ENCODE measurements at regions not wholly inside any gene's neighbourhood (a gene's known extent, or its start where the extent isn't known, plus 50 kb on each side); places are given as distances from the start of the nearest gene placed in this dataset.
"Not testable (repeated sequence)": the region's sequence is repeated elsewhere in the genome, so short reads cannot be mapped to it uniquely, and the experiment has no call there.

GRCh38 chr10:10038348-10038747 lies 979.3 kb upstream of the CELF2 start:
- DNase-seq (ENCODE audit: low read depth) = peak; percentile 54

DNA sequence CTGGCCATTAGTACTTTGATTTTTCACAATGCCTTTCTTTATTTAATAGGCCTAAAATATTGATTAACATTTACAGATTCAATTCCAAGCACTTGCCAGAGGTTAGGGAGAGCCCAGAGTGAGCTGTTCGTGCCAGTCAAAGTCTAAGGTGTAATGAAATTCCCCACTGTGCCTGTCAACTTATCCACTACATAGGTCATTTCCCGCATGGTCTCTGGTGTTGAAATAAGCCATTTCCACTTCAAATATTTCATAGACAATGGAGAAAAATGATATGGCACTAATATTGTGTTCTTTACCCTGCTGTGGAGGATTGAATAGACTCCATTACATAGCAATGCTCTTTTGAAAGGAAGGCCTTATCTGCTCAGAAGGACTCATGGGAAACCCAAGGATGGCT lies 978.1 kb upstream of the CELF2 start:
- no peak for DNase-seq (ENCODE audit: low read depth)

- DNase-seq (ENCODE audit: low read depth) = peak; percentile 39
Measured at GRCh38 chr10:10043083-10043482, 974.6 kb upstream of the CELF2 start.

DNA sequence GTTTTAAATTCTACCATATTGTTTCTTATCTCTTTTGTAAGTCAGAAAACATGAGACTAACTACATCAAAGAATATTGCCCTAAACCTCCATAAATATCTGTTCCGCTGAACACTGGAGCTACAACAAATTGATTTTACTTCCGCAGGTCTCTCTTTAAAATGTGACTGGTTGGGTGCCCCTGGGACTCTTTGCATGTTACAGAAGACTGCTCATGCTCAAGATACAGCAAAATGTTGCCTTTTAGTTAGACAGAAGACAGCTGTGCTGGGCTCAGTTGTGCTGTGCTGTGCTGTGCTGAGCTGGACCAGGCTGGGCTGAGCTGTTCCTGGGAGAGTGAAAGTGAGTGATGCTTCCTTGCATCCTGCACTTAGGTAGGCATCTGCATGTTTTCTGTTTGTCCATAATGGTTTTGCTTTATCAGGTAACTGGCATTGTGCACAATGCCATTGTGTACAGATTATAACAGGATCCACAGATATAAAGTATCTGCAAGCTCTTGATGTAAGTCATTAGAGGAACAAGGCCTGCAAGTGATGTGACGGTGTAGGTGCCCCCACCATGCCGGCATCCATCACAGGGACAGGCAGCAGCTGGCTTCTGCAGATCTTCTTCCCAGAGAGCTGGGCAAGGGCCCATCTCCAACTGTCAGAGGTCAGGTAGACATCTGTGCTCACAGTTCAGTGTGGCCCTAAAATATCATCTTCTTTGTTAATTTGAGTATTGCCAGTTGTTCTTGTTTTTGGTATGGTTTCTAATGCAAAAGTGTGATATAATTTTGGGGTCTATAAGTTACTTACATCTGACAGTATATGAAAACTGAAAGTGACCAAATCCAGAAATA lies 972.5 kb upstream of the CELF2 start:
- DNase-seq (ENCODE audit: low read depth) = no peak

- no peak for DNase-seq (ENCODE audit: low read depth)
Measured at GRCh38 chr10:10045765-10046028, 972.0 kb upstream of the CELF2 start.

DNA sequence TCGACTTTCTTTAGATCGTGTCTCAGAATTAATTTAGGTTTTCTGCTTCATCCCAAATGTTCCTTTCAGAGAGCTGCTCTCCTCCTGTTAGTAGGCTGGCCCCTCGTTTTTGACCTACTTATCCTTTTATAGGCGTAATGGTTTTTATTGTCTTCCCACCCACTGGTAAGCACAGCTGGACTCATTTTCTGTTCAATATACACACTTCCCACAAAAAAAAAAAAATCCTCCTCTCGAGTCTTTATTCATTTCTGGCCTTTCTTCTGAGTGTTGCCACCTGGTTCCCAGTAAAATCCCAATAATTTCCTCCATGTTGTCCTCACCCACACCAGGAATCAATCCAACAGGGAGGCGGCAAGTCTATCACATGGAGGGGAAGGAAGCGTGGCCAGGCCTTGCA lies 970.2 kb upstream of the CELF2 start:
- DNase-seq (ENCODE audit: low read depth) = no peak

DNA sequence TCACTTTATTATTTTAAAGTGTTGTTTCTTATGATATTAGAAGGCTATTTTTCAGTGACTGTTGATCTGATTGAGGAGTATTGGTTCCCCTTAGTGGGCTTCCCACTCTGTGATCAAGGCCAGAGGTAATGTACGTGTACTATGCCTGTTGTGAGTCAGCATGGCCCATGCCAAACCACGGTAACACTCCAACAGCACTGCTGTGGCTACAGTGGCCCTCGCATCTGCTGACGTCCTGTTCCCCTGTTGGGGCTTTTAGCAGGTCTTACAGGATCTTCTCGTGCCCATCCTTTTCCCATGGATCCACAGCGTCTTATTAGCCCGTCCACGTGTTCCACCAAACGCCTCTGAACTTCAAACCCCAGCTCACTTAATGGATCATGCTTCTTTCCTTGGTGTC lies 964.6 kb upstream of the CELF2 start:
- DNase-seq (ENCODE audit: low read depth) = no peak

DNA sequence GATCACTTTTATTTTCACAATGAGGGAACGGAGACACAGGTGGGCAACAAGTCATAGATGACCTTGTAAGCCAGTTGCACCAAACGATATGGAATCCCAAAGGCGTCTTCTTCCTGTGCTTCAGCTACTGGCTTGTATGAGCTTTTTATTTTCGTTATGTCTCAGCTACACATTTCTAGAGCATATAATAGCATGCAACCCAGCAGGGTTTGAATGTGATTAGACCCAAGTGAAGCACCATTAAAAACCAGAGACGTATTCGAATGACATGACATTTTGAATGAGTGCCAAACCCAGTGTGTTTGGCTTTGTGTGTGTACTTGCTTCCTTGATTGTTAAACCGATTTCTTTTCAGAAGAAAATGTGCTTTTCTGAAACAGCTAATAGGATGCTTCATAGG lies 963.2 kb upstream of the CELF2 start:
- no peak for DNase-seq (ENCODE audit: low read depth)

- peak; percentile 50 for DNase-seq (ENCODE audit: low read depth)
Measured at GRCh38 chr10:10055656-10056442, 961.8 kb upstream of the CELF2 start.

DNA sequence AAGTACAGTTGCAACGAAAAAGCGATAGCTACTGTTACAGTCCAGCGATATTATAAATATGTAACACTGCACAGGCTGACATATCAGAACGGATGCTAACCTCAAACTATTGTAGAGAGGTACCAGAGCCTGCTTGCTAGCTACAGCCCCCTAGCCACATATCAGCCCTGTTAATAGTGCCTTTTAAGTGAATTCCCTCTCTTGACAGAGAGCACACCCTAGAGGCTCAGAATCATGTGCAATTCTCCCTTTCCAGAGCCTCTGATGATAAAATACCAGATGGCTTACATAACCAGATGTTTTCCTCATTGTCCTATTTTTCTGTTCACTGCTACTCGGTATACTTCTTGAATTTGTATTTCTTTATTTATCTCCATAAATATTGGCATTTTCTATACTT lies 960.7 kb upstream of the CELF2 start:
- peak; percentile 47 for DNase-seq (ENCODE audit: low read depth)

DNA sequence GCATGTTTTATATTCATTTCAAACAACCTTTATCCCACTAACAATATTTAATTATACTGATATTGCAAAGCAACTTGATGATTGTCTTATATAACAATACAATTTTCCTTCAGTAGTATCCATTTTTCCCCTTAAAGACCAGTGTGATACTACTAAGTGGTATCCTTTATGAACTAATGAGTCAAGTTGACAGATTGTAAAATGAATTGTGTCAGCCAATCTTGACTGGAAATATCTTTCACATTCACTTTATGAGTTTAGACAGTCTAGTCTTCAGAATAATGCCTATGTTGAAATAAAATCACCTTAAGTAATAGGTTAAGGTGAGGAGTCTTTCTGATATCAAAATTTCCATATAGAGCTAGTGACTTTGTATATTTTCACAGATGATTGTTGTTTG lies 950.0 kb upstream of the CELF2 start:
- DNase-seq (ENCODE audit: low read depth) = no peak

- DNase-seq (ENCODE audit: low read depth) = not testable (repeated sequence)
Measured at GRCh38 chr10:10074847-10075246, 942.8 kb upstream of the CELF2 start.

GRCh38 chr10:10078446-10078845 lies 939.2 kb upstream of the CELF2 start:
- no peak for DNase-seq (ENCODE audit: low read depth)

DNA sequence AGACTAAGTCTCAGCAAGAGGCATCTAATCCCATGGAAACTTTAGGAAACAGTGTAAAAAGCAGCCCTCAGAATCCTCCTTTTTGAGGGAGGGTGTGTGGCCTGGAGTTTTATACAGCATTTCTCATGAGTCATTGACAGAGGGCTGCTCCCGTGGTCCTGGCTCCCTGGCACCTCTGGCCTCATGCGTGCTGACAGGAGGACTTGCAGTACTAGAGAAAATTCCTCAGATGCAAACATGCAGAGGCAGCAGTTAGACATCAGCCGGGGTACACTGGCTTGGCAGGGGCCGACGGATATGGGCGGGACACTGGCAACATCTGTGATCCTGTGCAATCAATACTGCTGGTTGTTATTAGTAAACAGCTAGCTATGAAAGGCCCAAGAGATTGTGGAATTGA lies 925.1 kb upstream of the CELF2 start:
- DNase-seq (ENCODE audit: low read depth) = peak; percentile 23

DNA sequence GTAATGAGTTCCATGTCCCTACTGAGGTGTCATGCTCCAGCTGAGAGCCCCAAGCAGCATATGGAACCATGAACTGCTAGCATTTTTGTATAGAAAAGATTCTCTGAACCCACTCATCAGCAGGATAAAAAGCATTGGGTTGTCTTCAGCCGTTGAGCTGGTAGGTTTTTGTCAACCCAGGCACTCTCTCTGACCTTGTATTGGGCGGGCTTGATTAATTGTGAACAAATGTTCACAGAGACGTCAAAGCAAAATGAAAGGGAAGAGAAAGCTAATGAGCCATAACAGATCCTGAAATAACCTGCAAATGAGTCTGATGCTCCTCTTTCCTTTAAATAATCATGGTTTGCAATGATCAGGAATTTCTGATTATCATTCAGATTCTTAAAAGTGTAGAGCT lies 924.7 kb upstream of the CELF2 start:
- DNase-seq (ENCODE audit: low read depth) = no peak

DNA sequence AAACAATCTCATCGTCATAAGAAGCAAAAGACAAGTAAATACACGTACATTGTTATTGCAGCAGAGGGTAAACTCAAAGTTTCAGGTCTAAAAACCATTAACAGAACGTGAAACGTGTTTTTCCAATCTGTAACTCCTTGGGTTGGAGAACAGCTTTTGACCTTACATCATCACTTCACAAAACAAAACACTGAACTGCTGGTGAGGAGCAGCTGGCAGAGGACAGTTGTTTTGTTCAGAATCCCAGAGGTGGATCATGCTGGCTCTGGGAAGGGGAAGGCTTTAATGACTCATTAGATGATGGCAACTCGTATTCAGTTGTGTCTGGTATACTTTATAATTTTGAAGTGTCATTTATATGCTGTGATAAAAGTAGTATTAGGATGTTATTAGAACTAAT lies 923.0 kb upstream of the CELF2 start:
- DNase-seq (ENCODE audit: low read depth) = peak; percentile 0

DNA sequence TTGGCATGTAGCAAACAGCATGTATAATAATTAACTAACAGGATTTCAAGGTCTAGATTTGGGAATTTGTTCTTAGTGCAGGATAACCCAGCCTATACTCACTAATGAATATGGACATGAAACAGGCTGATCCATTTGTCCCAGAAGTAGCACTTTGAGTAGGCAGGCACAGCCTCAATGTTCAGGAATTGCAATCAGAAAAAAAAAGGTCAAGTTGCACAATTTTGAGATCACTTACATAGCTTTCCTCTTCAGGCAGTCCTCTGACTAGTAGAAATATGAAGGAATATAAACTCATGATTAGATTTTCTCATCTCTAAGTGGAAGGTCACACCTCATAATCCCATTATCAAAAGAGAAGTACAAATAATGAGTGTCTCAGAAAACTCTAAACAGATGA lies 921.4 kb upstream of the CELF2 start:
- peak; percentile 4 for DNase-seq (ENCODE audit: low read depth)

DNA sequence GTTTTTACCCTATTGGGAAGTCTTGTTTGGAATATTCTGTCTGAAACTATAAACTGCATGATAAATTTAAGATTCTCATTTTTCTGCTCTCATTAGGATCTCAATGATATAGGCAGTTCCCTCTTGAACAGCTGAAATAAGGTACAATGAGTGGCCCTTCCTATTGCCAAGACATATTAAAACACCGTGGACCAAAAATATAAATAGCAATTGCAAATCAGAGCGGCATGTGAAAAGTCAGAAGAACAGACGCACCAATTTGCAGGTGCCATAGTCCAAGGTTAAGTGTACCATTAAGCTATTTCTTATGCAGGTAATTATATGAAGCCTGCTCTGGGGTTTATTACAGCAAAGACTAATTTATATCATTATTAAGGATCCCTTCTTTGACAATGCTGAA lies 920.8 kb upstream of the CELF2 start:
- no peak for DNase-seq (ENCODE audit: low read depth)

GRCh38 chr10:10101106-10101505 lies 916.6 kb upstream of the CELF2 start:
- no peak for DNase-seq (ENCODE audit: low read depth)

DNA sequence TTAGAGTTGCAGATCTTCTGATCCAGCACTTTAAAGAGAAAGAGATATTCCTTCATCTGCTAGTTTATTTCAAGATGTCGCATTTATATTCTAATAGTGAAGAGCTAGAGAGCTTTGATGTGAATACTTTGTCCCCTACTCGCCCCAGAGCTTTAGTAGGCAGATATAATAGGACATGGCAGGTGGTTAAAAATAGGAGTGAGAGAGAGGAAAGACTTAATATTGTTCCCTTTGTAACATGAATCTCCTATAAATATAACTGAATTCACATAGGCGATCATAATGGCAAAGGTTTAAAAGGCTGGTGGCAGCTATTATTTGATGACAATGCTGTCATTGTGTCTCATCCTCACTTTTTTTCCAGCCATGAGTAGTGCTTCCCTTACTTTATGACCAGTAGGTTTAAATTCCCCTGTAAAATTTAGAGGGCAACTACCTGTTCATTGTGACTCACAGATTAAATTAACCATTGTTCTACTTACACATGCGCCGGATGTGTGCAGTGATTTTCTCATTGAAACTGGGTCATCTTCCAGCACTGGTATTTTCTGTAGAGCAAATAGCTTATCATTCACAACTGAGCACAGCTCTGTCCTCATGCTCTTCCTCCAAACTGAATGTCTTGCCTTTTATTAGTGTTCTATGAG lies 906.7 kb upstream of the CELF2 start:
- no peak for DNase-seq (ENCODE audit: low read depth)

DNA sequence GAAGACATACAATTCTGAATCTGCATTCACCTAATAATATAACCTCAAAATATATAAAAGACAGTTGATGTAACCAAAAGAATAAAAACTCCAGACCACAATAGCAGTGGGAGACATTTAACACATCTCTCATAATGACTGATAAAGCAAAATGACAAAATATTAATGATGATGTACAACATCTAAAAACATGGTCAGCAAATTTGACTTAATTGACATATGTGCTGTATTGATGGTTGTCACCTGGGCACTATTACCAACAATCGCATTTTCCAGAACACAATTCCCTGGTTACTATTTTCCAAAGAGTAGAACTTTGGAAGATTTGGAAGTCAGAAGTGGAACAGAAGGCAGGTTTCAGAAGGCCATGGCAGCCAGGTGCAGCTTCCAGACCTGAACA lies 899.5 kb upstream of the CELF2 start:
- DNase-seq (ENCODE audit: low read depth) = no peak

- DNase-seq (ENCODE audit: low read depth) = no peak
Measured at GRCh38 chr10:10120671-10121070, 897.0 kb upstream of the CELF2 start.

DNA sequence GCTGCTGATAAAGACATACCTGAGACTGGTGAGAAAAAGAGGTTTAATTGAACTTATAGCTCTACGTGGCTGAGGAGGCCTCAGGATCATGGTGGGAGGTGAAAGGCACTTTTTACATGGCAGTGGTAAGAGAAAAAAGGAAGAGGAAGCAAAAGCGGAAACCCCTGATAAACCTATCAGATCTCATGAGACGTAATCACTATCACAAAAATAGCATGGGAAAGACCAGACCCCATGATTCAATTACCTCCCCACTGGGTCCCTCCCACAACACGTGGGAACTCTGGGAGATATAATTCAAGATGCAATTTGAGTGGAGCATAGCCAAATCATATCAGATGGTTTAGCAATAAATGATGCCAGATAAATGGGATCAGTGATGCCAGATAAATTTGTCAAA lies 892.0 kb upstream of the CELF2 start:
- DNase-seq (ENCODE audit: low read depth) = no peak
